NOMO-1 treated with DMSO at 0.1 percent for 48 hours (cell line): ENCODE measurements at regions not wholly inside any gene's neighbourhood (a gene's known extent, or its start where the extent isn't known, plus 50 kb on each side); places are given as distances from the start of the nearest gene placed in this dataset.
A peak's percentile ranks its signal among the peaks of the same experiment; 100 is the strongest.
"Not testable (repeated sequence)": the region's sequence is repeated elsewhere in the genome, so short reads cannot be mapped to it uniquely, and the experiment has no call there.

Experiments
- DNase-seq: peaks from one replicate; lab custom pipeline; 2025; ENCODE audit not compliant: unreplicated experiment; lab: John Stamatoyannopoulos, UW

GRCh38 chr4:52371841-52372240 is 287.3 kb downstream of the USP46 start:
- no peak for DNase-seq

GRCh38 chr4:52372269-52372668 is 286.8 kb downstream of the USP46 start:
- no peak for DNase-seq

- DNase-seq, result no peak
Measured at GRCh38 chr4:52372747-52373146, 286.4 kb downstream of the USP46 start.

GRCh38 chr4:52373650-52374049 is 285.5 kb downstream of the USP46 start:
- no peak for DNase-seq

GRCh38 chr4:52374877-52375276 is 284.2 kb downstream of the USP46 start:
- DNase-seq, result no peak

GRCh38 chr4:52376132-52376704 is 282.9 kb downstream of the USP46 start:
- DNase-seq, result peak; percentile 21

- DNase-seq, result no peak
Measured at GRCh38 chr4:52377563-52377962, 281.5 kb downstream of the USP46 start.

- DNase-seq, result no peak
Measured at GRCh38 chr4:52407545-52407944, 251.6 kb downstream of the USP46 start.

- no peak for DNase-seq
Measured at GRCh38 chr4:52408032-52408431, 251.1 kb downstream of the USP46 start.

GRCh38 chr4:52408471-52408870 is 250.6 kb downstream of the USP46 start:
- no peak for DNase-seq

GRCh38 chr4:52409766-52410165 is 249.3 kb downstream of the USP46 start:
- not testable (repeated sequence) for DNase-seq

GRCh38 chr4:52410971-52411370 is 248.1 kb downstream of the USP46 start:
- DNase-seq, result no peak

GRCh38 chr4:52420330-52420729 is 238.8 kb downstream of the USP46 start:
- no peak for DNase-seq

GRCh38 chr4:52421811-52422213 is 237.3 kb downstream of the USP46 start:
- no peak for DNase-seq

- no peak for DNase-seq
Measured at GRCh38 chr4:52423967-52424366, 235.1 kb downstream of the USP46 start.

GRCh38 chr4:52425751-52426326 is 233.3 kb downstream of the USP46 start:
- no peak for DNase-seq

GRCh38 chr4:52431410-52431809 is 227.7 kb downstream of the USP46 start:
- DNase-seq, result no peak

- DNase-seq, result no peak
Measured at GRCh38 chr4:52431869-52432268, 227.2 kb downstream of the USP46 start.

- DNase-seq, result not testable (repeated sequence)
Measured at GRCh38 chr4:52442524-52442923, 216.6 kb downstream of the USP46 start.

GRCh38 chr4:52472444-52472843 is 186.7 kb downstream of the USP46 start:
- DNase-seq, result no peak

GRCh38 chr4:52477191-52477780 is 181.8 kb downstream of the USP46 start:
- DNase-seq, result no peak

- no peak for DNase-seq
Measured at GRCh38 chr4:52483186-52483890, 175.8 kb downstream of the USP46 start.
